ENCODE measurements at regions not wholly inside any gene's neighbourhood (a gene's known extent, or its start where the extent isn't known, plus 50 kb on each side); places are given as distances from the start of the nearest gene placed in this dataset.
"Not testable (repeated sequence)": the region's sequence is repeated elsewhere in the genome, so short reads cannot be mapped to it uniquely, and the experiment has no call there.

- DNase-seq (ENCODE audit: low spot score): not testable (repeated sequence)
Measured at GRCh38 chr3:94507354-94507753, 444.5 kb downstream of the NSUN3 start.

GRCh38 chr3:94512876-94513275 is 450.0 kb downstream of the NSUN3 start:
- DNase-seq (ENCODE audit: low spot score): no peak

- DNase-seq (ENCODE audit: low spot score): no peak
Measured at GRCh38 chr3:94513600-94513999, 450.7 kb downstream of the NSUN3 start.

DNA sequence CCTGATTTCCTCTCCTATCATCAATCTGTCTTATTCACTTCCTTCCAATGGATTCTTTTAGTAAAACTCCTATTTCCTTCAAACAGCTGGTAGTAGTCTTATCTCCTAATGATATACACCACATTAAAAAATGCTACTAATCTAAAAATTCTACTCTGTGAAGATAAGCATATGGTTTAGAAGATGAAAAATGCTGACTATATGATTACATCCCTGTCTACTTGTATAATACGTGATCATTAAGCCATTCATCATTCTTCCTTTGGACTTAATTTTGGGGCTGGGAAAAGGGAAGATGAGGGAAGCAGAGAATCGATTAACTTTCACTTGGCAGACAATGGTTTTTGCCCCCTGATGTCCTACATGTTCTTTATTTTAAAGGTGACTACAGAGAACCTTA is 453.1 kb downstream of the NSUN3 start:
- no peak for DNase-seq (ENCODE audit: low spot score)

- no peak for DNase-seq (ENCODE audit: low spot score)
Measured at GRCh38 chr3:94520364-94520763, 457.5 kb downstream of the NSUN3 start.

DNA sequence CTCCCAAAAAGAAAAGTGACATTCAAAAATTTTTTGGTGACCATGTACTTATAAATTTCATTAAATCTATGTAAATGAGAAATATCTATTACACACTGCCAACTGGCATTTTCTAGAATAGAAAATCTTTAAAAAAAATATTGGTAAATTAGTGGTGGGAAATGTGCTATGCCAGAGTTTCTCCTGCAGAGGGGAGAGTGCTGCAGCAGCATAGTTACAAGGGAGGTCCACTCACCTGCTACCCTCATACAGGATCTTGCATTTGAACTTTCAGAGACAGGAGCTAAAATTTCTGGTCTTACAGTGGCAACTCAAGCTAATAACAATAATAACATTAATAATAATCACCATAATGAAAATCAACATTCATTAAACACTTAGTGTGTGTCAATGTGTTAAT is 459.6 kb downstream of the NSUN3 start:
- DNase-seq (ENCODE audit: low spot score): no peak

- no peak for DNase-seq (ENCODE audit: low spot score)
Measured at GRCh38 chr3:94524102-94524919, 461.4 kb downstream of the NSUN3 start.

GRCh38 chr3:94525043-94525442 is 462.2 kb downstream of the NSUN3 start:
- DNase-seq (ENCODE audit: low spot score): no peak

- no peak for DNase-seq (ENCODE audit: low spot score)
Measured at GRCh38 chr3:94529816-94530215, 467.0 kb downstream of the NSUN3 start.

DNA sequence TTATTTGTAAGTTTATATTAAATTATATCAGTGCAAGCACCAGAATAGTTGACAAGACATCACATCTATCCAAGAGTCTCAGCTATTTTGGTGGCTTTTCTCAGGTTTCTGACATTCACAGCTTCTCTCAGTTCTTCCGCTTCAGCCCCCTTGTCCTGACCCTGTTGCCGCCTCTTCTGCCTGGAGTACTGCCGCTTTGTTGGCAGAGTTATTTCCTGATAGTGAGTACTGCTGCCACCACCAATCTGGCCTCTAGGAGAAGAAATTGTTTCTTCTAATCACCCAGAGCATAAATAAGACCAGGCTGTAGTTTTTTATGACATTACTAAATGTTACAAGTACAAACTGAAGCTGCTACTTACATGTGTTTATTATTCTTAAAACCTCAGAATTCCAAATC is 470.1 kb downstream of the NSUN3 start:
- no peak for DNase-seq (ENCODE audit: low spot score)

- no peak for DNase-seq (ENCODE audit: low spot score)
Measured at GRCh38 chr3:94539937-94540336, 477.1 kb downstream of the NSUN3 start.

DNA sequence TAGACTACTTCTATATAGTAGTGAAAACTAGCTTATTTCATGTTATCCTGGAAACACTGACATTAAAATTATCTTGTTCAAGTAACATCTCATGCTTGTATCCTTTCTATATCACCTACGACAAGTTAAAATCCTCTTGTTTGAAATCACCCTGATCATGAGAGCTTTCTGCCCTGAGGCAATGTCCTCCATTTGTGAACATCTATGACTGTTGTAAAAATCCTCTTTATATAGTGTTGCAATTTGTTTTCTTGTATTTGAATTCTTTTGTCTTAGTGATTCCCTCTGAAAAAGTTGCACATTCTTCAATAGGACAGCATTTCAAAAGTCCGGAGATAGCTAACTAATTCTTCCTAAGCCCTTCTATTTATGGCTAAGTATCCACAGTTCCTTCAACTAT is 480.3 kb downstream of the NSUN3 start:
- DNase-seq (ENCODE audit: low spot score): no peak

DNA sequence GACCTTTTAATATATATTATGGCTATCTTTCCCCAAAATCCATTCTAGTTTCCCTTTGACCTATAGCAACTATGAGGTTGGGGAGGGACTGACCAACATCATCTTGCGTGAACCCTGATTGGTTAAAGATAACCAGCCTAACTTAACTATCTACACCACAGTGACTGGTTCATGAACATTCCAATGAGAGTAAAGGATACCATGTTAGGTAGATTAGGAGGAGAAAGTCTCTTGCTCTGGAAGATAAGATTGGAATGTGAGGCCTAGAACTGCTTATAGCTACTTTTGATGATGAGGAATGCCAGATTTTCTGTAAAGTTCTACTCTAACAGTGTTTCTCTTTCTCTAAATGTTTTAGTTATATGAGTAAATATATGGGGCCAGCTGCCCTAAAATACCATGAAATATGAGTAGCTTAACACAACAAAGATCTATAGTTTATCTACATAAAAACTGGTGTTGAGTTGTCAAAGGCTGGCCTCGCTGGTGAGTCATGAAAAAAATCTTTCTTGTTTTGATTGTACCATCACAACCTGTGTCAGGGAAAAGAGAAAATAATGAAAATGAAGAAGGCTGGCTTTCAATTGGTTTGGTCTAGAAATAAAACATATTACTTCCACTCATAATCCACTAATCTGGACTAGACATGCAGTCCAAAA is 481.4 kb downstream of the NSUN3 start:
- no peak for DNase-seq (ENCODE audit: low spot score)

GRCh38 chr3:94548581-94549316 is 485.9 kb downstream of the NSUN3 start:
- no peak for DNase-seq (ENCODE audit: low spot score)

- no peak for DNase-seq (ENCODE audit: low spot score)
Measured at GRCh38 chr3:94561094-94561493, 498.2 kb downstream of the NSUN3 start.

DNA sequence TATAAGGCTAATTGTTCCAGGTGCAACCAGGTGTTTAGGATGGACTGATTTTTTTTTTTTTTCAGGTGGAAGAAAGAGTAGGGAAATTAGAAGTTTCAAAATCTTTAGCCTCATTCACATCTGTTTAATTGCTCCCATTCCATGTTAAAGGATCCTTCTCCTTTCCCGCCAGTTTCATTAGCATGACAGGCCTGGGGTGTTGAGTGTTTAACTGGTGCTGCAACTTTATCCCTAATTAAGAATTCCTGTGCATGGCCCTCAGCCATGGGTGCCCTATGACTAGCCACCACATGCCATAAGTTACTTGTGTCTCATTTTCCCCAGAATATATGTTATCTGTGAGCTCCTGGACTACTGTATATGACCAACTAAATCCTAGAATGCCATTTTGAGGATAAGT is 501.4 kb downstream of the NSUN3 start:
- no peak for DNase-seq (ENCODE audit: low spot score)

DNA sequence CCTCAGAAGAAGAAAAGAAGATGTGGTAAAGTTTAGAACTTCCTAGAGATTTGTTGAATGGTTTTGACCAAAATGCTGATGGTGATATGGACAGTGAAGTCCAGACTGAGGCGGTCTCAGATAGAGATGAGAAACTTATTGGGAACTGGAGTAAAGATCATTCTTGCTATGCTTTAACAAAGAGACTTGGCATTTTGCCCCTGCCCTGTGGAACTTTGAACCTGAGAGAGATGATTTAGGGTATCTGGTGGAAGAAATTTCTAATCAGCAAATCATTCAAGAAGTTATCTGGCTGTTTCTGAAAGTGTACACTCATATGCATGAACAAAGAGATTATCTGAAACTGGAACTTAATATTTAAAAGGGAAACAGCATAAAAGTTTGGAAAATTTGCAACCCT is 505.2 kb downstream of the NSUN3 start:
- DNase-seq (ENCODE audit: low spot score): no peak

DNA sequence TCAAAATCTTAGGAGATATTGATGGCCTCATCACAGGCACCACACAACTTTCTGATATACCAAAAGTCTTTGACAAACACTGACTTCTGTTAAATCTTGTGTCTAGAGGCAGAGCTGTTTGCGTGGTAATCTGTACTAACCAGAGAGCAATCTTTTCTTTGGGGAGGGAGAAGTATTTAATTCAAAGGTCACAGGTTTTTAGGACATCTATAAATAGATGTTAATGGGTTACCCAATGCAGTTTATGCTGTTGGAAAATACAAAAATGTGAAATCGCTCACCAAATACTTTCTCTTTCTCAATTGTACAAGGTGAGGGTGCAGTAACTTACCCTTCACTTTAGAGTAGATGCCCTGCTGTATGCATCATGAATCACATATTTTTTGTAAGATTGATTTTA is 510.5 kb downstream of the NSUN3 start:
- DNase-seq (ENCODE audit: low spot score): no peak

GRCh38 chr3:94587291-94587690 is 524.4 kb downstream of the NSUN3 start:
- no peak for DNase-seq (ENCODE audit: low spot score)

- no peak for DNase-seq (ENCODE audit: low spot score)
Measured at GRCh38 chr3:94593526-94594150, 530.8 kb downstream of the NSUN3 start.

DNA sequence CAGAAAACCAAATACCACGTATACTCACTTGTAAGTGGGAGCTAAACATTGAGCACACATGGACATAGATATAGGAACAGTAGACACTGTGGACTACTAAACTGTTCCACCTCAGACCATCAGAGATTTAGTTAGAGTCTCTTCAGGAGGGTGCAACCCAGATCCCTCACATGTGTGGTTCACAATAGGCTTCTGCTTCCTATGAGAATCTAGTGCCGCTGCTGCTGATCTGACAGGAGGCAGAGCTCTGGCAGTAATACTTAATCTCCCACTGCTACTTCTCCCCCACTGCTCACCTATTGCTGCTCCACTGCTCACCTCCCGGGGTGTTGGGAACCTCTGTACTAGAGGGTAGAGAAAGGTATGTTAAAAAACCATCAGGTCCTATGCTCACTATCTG is 533.3 kb downstream of the NSUN3 start:
- no peak for DNase-seq (ENCODE audit: low spot score)

- DNase-seq (ENCODE audit: low spot score): no peak
Measured at GRCh38 chr3:94596887-94597566, 534.2 kb downstream of the NSUN3 start.
